HT-29 (cell line): ENCODE measurements at regions not wholly inside any gene's neighbourhood (a gene's known extent, or its start where the extent isn't known, plus 50 kb on each side); places are given as distances from the start of the nearest gene placed in this dataset.
"Not testable (repeated sequence)": the region's sequence is repeated elsewhere in the genome, so short reads cannot be mapped to it uniquely, and the experiment has no call there.

Experiments used
- DNase-seq: peaks from one replicate; pipeline ENCODE4 v3.0.0-alpha.2; 2015; ENCODE audit warnings: low spot score

- no peak for DNase-seq
Observed at GRCh38 chr6:121548131-121548530, 112.7 kb downstream of the GJA1 start.

DNA sequence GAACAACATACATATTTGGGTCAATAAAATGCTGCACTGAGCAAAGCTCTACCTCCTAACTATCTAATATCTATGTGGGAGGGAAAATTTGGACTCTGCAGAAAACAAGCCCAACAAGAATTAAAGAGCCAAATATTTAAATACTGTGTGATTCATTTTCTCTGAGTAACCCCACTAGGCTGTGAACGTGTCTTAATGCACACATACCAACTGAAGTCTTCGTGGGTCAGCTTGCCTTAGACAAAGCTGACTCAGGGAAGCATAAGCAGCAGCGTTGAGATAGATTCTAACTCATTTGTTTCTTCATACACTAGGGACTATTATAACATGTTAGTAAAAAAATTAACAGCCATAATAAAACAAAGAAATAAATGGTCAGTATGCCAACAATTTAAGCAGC is 114.3 kb downstream of the GJA1 start:
- DNase-seq: no peak

DNA sequence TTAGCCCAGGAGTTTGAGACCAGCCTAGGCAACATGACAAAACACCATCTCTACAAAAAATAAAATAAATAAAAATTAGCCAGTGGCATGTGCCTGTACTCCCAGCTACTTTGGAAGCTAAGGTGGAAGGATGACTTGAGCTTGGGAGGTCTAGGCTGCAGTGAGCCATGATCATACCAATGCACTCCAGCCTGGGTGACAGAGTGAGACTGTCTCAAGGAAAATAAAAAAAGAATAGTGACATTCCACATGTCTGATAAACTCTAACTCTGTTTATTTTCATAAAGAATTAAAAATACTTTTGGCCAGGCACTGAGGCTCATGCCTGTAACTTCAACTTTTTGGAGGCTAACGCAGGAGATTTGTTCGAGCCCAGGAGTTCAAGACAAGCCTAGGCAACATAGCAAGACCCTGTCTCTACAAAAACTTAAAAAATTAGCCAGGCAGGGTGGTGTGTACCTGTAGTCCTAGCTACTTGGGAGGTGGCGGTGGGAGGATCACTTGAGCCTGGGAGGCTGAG is 115.1 kb downstream of the GJA1 start:
- no peak for DNase-seq

GRCh38 chr6:121555201-121555600 is 119.8 kb downstream of the GJA1 start:
- no peak for DNase-seq

- DNase-seq: not testable (repeated sequence)
Observed at GRCh38 chr6:121556149-121556548, 120.7 kb downstream of the GJA1 start.

- DNase-seq: no peak
Observed at GRCh38 chr6:121557146-121557940, 121.9 kb downstream of the GJA1 start.

GRCh38 chr6:121559611-121560269 is 124.3 kb downstream of the GJA1 start:
- no peak for DNase-seq

GRCh38 chr6:121560476-121560875 is 125.0 kb downstream of the GJA1 start:
- DNase-seq: no peak

DNA sequence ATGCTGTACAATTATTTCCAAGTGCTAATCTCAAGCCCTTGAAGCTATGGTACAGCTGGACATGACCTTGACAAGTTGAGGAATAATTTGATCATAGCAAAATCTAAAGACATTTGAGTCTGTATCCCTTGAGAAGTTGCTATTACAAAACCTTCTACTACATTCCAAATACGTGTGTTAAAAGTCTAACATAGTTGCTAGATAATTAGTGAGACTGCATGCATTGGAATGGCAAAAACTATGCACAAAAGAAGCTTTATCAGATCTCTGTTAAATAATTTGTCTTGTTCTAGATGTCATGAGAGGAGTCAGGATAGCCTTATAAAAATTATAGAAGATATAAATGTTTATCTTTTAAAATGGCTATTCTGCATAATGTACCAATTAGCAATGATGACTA is 127.8 kb downstream of the GJA1 start:
- DNase-seq: no peak

DNA sequence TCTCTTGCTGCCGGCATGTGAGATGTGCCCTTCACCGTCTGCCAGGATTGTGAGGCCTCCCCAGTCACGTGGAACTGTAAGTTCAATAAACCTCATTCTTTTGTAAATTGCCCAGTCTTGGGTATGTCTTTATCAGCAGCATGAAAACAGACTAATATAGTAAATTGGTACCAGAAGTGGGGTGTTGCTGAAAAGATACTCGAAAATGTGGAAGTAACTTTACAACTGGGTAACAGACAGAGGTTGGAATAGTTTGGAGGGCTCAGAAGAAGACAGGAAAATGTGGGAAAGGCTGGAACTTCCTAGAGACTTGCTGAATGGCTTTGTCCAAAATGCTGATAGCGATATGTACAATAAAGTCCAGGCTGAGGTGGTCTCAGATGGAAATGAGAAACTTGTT is 129.1 kb downstream of the GJA1 start:
- DNase-seq: not testable (repeated sequence)

DNA sequence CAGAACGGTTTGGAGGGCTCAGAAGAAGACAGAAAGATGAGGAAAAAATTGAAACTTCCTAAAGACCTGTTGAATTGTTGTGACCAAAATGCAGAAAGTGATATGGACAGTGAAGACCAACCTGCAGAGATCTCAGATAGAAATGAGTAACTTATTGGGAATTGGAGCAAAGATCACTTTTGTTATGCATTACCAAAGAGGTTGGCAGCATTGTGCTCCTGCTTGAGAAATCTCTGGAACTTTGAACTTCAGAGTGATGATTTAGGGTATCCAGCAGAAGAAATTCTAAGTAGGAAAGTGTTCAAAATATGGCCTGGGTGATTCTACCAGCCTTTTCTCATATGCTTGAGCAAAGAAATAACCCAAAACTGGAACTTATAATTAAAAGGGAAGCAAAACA is 136.0 kb downstream of the GJA1 start:
- DNase-seq: no peak

GRCh38 chr6:121573481-121573880 is 138.0 kb downstream of the GJA1 start:
- DNase-seq: no peak

DNA sequence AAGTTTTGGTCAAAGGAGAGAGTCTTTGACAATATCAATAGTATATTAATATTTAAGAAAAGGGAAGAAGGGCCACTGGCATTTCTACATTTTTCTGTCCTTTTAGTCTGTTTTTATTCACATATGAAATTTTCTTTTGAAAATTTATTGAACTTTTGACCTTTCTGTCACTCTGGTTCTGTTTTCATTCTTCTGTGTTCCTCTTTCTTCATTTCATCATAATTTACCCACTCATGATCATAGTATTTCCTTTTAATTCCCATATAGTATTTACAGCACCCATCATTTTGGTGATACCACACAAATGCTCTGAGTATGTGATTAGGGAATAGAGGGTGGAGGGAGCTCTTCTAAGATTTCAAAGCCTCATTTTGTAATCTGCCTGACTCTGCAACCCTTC is 142.8 kb downstream of the GJA1 start:
- no peak for DNase-seq

- no peak for DNase-seq
Observed at GRCh38 chr6:121579478-121579877, 144.0 kb downstream of the GJA1 start.

DNA sequence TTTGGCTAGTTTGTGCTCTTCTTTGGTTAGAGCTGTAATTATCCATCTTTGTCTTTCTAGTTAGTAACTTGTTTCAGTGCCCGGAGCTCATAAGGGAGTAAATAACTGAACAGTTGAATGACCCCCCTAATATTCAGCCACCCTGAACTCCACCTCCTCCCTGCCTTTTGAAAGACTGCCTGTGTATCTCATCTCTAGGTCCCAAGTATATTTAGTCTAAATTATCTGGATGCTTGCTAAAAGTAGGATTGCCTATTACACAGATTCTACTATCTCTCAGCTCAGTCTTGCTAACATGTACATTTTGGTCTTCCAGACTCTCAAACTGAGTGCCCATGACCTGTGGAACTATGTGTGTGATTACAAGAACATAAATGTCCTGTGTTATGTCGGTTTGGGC is 145.9 kb downstream of the GJA1 start:
- DNase-seq: no peak

GRCh38 chr6:121582262-121582661 is 146.8 kb downstream of the GJA1 start:
- DNase-seq: no peak

DNA sequence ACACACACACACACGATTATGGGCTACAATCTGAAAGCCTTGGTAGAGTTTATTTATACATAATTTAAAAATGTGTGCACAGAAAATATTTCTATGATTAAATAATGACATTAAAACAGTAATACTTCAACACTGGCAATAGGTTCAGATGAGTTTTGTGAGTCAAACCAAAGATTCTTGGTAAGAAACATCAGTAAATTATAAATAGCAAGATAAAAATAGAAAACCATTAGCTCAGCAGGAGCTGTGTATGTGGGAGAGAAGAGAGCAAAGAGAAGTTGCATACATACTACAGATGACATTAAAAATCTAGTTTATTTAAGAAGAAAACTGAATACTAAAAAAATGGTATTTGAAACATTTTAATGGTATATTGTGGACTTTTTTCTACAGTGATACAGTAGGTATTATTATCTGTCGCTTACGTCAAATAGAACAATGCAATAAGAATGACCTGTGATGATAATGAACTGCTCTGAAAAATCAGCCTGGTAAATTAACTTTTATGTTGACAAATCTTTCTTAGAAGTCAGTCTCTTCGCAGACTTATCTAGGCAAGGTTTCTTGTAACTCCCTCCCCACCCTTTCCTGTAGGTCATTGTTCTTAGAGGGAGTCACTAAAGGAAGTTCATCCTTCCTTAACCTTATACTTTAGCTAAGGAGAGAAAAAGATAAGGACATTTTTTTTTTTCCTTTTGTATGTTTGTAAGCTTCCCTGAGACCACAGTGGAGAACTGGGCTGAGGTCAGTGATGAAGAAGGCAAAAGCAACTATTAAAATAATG is 149.3 kb downstream of the GJA1 start:
- DNase-seq: no peak

DNA sequence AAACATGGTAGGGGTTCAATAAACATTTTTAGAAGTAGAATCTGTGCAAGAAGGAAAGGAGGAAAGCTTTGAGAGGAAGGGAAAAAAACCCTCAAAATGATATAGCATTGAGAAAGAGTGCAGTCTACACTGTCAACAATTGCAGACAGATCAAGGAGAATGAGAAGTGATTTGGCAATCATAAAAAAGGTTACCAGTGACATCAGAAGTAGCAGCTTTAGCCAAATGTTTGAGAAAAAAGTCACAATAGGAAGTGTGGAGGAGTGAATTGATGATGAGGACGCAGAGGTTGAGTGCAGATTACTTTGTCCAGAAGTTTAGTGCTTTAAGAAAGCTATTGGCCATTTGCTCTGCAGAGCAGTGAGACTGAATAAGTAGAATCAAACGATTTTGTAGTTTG is 155.0 kb downstream of the GJA1 start:
- no peak for DNase-seq

- no peak for DNase-seq
Observed at GRCh38 chr6:121590916-121591315, 155.5 kb downstream of the GJA1 start.

DNA sequence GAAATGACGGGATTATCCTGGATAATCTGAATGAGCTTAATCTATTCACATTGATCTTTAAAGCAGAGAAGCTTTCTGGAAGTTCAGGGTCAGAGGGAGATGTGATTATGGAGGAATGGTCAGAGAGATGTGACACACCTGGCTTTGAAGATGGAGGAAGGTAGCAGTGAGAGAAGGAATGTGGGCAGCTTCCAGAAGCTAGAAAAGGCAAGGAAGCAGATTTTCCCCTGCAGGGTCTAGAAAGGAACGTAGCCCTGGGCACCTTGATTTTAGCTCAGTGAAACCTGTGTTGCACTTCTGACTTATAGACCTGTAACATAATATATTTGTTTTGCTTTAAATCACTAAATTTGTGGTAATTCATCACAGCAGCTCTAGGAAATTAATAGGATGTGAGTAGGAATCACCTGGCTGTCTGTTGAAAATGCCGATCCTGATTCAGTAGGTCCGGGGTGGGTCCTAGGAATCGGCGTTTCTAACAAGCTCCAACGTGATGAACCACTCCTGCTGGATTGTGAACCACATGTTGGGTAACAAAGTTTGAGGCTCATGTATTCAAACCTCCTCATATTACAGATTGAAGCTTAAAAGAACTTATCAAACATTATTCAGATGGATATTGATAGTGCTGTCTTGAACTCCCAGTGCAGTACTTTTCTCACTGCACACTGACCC is 157.0 kb downstream of the GJA1 start:
- DNase-seq: no peak

- no peak for DNase-seq
Observed at GRCh38 chr6:121593011-121593641, 157.7 kb downstream of the GJA1 start.
